Kasumi-1 (cell line): ENCODE measurements at regions not wholly inside any gene's neighbourhood (a gene's known extent, or its start where the extent isn't known, plus 50 kb on each side); places are given as distances from the start of the nearest gene placed in this dataset.
"Not testable (repeated sequence)": the region's sequence is repeated elsewhere in the genome, so short reads cannot be mapped to it uniquely, and the experiment has no call there.

ENCODE experiments used
- DNase-seq, 2 experiments: peaks; one replicate each; lab custom pipeline; 2025; lab: John Stamatoyannopoulos, UW

DNA sequence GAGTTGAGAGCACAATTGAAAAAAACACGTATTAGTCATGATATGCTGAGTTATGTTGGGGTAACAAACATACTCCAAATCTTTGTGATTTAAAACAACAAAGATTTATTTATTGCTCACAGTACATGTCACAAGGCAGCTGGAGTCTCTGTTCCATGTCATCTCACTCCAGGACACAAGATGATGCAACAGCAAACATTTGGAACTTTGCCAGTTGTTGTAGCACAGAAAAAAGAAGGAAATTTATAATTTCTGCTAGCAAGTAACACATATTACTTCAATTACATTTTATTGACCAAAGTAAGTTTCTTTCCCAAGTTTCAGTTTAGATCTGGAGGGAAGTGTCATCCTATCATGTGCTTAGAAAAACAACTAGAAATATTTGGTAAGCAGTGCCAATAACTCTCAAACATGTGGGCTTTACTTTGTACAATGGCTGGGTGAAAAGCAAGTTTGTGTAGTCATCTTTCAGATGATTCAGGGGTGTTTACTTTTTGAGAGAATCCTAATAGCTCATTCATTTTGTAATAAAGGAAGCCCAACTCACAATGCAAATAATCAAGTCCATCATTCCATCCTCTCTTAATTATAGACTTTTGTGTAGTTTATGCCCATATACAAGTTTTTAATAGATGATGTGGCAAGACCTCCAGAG lies 452.3 kb downstream of the ZIC3 start:
- no peak for DNase-seq

DNA sequence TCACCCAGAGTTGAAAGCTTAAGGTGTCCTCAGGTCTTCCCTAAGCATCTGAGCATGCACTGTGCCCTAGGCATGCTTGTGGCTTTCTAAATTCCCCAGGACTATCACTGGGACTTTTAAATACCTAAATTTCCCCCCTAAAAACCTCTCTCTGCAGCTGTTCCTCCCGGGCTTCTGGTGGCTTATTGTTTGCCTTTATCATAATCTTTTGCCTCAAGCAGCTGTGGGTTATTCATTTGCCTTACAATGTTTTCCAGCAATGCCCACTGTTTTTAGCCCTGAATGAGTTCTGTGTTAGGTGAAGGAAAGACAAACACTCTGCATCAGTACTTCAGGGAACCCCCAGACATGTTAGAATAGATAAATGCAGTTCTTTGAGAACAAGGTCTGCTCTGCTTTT lies 455.0 kb downstream of the ZIC3 start:
- DNase-seq: no peak

DNA sequence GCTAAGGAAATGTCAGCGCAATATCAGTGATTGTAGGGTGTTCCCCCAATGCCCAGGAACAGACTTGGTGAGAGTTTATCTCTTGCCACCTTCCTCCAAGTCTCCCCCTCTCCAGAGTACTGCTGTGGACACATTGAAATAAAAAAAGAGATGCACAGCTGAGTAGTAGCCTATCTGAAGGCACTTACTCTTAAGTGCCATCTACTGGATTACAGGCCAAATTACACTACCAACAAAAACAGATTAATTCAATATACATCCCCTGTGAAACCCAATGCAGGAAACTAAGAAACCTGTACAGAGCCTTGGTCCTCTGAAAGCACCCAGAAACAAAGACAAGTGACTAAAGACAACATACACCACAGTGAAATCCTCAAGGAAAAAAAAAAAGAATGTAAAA lies 460.3 kb downstream of the ZIC3 start:
- peak; percentile 45 to 49 for DNase-seq

DNA sequence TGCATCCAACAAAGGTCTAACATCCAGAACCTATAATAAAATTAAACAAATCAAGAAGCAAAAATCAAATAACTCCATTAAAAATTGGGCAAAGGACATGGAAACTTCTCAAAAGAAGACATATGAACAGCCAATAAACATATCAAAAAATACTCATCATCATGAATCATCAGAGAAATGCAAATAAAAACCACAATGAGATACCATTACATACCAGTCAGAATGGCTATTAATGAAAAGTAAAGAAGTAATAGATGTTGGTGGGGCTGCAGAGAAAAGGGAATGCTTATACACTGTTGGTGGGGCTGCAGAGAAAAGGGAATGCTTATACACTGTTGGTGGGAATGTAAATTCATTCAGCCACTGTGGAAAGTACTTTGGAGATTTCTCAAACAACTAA lies 465.8 kb downstream of the ZIC3 start:
- DNase-seq: no peak

DNA sequence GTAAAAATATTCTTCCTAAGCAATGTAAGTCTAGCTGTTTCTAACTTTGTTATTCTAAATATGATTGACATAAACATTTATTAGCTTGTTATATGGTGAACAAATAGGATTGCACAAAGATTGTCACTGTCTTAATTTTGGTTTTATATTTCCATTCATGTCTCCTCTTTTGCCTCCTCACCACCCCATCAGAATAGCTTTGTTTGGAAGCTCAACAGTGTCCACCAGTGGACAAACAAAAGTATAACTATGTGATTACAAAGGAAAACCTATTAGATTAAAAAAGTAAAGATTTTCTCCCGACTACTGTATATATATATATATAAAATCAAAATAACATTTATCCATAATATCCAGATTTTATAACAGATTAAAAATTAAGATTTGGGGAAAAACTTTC lies 468.2 kb downstream of the ZIC3 start:
- peak; percentile 13 to 20 for DNase-seq

DNA sequence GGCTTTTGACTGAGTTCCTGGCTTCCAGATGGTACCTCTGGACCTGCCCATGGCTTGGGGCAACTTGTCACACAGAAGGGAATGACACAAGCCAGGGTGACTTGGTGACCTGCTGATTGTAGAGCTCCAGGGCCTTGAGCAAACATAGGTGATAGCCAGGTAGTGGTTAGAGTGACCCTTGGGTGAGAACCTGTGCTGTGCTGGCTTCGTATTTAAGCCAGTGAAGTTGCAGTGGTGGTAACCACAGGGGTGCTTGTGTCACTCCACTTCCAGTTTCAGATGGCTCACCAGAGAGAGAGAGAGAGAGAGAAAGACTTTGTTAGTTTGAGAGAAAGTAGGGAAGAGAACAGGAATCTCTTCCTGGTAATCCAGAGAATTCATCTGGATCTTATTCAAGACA lies 471.6 kb downstream of the ZIC3 start:
- DNase-seq: no peak

DNA sequence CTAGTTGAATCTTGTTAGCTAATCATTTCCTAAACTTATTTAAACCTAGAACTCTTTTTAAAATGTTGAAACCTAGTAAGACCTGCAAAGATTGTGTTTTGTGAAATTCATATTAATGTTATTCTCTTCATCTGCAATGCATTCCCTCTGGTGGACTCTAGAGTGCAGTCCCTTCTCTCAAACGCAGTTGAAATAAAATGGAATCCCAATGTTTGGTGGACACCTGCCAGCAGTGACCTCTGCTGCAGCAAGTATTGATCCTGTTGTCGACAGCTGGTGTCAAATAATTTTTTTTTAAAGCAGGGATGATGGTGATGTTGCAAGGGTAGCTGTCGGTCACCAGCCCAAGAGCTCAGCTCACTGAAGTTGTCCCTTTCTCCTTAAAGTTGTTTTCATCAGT lies 492.0 kb downstream of the ZIC3 start:
- DNase-seq: no peak

DNA sequence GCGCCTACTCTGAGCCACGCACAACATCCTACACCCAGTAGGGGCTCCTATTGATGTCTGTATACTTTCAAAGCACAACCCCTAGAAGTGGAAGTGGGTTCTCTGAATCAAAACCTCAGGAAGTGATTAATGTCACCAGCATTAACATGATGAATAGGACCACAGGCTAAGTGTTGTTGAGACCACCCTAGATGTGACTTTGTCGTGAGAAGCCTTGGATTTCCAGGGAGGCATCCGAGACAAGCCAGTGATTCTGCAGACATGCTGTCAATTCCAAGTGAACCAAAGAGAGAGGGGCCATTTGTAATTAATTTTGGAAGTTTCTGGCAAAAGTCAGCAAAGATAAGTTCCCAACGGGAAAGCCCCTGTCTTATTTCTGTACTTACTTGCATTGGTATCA lies 493.0 kb downstream of the ZIC3 start:
- DNase-seq: no peak

DNA sequence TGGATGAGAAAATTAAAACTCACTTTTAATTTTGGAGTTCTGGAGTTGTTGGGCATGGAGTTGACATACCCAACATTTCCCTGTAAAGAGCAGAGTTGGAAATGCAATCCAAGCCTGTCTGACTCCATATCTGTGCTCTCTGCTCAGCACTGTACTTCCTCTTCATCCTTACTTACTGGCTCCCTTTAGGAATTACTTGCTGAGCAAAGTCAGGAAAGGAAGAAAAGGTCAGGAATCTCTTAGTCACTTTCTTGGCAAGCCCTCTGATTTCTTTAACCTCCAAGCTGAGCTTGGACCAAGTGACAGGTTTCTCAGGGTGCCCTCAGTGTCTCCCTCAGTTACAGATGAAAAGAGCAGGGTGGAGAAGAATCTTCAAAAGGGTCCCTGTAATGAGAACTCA lies 501.5 kb downstream of the ZIC3 start:
- no peak for DNase-seq

DNA sequence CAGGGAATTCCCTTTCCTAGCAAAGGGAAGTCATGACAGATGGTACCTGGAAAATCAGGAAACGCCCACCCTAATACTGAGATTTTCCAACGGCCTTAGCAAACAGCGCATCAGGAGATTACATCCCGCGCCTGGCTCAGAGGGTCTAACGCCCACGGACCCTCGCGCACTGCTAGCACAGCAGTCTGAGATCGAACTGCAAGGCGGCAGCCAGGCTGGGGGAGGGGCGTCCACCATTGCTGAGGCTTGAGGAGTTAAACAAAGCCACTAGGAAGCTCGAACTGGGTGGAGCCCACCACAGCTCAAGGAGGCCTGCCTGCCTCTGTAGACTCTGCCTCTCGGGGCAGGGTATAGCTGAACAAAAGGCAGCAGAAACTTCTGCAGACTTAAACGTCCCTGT lies 507.7 kb downstream of the ZIC3 start:
- no peak for DNase-seq

DNA sequence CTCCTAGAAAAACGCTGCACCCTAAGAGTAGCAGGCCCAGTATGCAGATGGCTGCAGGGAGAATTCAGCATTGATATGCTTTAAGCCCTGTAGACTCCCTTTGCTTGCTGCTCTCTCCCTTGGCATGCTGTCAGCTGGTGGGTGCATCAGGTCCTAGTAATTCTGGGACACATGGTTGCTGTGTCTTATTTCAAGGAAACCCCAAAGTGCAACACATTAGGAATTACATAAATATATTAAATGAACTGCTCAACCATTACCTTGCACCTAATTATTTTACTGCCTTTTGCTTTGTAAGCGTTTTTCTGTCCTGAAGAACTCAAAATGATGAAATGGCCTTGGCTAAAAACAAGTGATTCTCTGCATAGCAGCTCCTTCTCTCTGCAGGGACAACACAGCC lies 516.3 kb downstream of the ZIC3 start:
- no peak for DNase-seq

DNA sequence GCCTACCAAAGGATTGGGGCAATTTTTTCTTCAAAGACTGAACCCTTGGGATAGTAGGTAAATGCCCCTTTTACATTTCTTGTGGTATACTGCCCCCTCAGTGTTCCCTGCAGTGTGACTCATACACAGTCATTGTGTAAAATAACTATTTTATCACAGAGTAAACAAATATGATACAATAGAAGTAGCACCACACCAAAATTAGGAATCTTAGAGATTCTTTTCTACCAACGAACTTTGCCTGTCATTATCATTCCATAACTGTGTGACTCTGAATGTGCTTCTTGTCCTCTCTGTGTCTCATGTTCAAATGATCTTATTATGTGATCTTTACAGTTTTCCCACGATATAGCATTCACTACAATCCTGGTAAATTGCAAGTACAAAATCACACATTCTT lies 517.0 kb downstream of the ZIC3 start:
- DNase-seq: no peak

DNA sequence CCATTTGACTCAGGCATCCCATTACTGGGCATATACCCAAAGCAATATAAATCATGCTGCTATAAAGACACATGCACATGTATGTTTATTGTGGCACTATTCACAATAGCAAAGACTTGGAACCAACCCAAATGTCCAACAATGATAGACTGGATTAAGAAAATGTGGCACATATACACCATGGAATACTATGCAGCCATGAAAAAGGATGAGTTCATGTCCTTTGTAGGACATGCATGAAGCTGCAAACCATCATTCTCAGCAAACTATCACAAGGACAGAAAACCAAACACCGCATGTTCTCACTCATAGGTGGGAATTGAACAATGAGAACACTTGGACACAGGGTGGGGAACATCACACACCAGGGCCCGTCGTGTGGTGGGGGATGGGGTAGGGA lies 545.0 kb downstream of the ZIC3 start:
- not testable (repeated sequence) for DNase-seq

DNA sequence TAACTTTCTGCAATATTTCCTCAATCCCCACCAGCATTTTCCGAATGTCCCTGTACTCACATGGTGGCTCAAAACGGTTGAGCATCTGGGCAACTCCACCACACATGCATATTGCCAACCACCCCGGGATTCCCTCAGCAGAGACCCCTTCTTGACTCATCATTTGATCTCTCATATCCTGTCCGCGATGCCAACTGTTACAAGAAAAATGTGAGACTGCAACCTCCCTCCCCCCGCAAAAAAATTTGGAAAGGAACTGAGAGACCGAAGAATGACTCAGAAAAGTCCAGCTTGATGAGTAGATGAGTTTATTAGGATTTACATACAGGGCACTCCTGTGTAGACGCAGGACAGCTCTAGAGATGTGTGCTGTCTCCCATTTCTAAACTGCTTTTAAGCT lies 561.4 kb downstream of the ZIC3 start:
- no peak for DNase-seq

DNA sequence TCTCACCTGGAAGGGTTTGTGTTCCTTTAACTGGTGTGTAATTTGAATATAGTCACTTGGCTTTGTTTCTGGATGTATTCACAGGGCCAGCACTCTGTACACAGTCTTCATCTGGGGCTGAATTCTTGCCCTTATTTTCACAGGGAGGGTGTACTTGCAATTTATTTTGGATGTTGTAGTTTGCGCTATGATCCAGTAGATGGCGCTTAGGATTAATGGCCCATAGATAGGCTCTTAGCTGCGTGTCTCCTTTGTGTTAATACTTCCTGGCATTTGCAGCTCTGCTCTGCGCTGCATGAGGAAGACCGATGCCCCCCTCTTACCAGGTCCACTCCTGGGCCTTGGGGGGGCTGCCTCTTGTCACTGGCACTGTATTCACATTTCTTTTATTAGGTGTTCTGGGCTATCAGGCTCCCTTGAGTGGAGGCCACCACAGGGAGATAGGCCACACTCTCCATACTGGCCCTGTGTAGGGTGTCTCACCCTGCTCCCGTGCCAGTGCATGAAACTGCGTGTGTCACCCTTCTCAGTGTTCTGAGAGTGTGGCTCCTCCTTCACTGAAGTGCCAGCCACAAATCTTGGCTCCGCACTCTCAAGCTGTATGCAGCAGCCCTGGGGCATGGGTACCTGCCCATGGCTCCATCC lies 562.2 kb downstream of the ZIC3 start:
- peak; percentile 52 to 58 for DNase-seq

DNA sequence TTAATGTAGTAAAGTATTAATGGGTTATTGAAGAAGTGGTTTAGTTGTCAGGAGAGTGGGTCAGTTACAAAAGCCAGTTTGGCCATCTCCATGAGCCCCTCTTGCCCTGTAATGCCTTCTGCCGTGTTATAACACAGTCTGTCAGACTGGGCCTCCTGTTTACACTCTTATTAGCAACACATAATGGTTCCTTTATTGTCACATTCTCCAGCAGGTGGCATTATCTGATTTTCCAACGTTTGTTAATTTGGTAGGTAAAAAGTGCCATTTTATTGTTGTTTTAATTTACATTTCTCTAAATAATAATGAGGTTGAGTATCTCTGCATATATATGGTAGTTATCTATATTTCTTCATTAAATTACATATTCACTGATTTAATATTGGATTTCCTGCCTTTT lies 560.8 kb downstream of the FGF13 start:
- no peak for DNase-seq

DNA sequence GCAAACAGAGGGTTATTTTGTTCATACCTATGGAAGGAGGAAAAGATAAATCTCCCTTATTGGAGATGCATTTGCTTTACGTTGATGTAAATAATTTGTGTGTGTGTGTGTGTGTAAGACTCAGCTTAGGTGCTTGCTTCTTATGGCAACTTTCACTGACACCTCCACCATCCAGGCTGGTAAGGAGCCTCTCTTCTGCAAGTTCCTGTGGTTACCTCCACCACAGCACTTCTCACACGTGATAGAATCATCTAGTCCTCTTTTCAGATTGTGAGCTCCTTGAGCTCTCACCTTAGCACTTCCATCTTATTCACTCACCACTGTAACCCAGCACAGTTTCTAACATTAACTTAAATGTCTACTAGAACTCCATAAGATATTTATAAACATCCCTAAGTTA lies 553.7 kb downstream of the FGF13 start:
- DNase-seq: no peak

DNA sequence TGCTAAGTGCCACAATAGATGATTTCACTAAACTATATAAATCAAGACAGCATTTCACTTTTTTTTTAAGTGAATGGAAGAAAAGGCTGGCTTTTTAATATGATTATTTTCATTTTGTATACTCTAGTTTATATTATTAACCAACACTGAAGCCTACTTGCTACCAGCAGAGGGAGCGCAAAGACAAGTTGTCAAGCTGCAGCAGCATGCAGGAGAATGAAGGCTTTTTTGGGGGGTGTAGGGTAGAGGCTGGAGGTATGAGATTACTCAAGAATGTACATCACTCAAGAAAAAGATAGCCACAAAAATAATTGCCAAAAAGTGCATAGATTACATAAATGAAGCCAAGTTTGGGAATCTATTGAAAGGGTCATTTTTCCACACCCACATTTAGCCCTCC lies 519.5 kb downstream of the FGF13 start:
- DNase-seq: peak; percentile 13 to 33

DNA sequence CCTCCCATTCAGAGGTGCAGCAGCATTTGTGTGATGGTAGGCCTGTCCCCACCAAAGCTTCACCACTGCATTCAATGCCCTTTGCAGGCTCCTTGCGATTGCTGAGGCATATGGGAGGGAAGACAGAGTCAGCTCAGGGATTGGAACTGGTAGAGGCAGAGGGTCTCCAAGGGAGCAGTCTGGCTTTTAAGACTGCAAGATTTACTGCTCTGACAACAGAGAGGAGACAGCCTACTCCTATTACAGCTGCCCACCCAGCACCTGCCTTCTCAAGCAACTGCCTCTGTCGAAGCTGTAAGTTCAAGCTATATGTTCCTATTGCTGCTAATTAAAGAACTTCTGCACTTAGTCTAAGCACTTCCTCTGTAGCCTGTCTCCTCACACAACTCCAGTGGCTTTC lies 481.8 kb downstream of the FGF13 start:
- no peak for DNase-seq

DNA sequence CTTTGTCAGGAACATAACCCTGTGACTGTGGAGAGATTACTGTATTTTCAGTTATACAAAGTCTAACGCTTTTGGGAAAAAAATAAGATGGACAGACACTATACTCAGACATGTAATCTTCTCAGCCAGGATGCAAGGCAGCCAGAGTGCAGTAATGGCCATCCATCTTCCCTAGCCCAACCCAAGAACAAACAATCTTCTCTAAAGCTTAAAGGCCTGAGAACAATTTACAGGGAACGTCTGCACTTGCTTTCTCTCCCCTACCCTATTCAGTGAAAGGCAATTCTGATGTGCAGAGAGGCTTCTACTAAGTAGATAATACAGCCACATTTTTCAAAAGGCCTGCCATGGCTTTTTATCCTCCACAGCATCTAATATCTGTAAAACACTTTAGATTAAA lies 471.3 kb downstream of the FGF13 start:
- DNase-seq: no peak

DNA sequence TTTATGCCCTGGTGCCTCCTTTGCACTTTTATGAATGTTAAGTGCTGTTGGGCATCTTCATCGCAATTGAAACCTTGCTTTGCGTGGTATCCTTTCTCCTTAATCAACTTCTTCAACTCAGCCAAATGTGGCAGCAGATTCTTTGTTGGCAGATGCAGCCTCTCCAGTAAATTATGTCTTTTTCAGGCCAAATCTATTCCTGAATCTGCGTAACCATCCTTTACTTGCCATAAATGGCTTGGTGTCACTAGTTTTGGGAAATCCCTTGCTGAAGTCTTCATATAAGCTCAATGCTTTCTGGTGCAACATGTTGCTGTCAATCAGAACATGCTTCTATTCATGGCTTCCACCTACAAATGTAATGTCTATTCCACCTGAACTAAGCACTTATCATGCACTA lies 457.5 kb downstream of the FGF13 start:
- DNase-seq: no peak

DNA sequence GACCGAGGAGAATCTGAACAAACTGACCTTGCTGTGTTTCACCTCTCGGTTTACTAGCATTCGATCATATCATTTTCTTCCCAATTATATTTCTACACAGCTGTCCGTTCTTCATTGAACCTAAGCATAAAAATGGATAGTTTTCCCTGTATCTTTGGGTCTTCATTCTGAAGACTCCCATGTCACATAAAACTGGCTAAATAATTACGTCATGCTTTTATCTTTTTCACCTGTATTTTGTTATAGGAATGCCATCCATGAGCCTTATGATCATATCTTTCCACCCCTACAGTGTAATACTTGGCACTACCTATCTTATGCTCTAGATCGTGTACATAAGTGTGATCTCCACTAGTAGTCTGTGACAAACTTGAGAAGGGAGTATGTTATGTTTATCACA lies 456.1 kb downstream of the FGF13 start:
- DNase-seq: no peak

DNA sequence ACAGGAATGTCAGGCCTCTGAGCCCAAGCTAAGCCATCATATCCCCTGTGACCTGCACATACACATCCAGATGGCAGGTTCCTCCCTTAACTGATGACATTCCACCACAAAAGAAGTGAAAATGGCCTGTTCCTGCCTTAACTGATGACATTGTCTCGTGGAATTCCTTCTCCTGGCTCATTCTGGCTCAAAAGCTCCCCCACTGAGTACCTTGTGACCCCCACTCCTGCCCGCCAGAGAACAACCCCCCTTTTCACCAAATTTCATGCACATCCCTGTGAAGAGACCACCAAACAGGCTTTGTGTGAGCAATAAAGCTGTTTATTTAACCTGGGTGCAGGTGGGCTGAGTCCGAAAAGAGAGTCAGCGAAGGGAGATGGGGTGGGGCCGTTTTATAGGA lies 447.4 kb downstream of the FGF13 start:
- DNase-seq: not testable (repeated sequence)

DNA sequence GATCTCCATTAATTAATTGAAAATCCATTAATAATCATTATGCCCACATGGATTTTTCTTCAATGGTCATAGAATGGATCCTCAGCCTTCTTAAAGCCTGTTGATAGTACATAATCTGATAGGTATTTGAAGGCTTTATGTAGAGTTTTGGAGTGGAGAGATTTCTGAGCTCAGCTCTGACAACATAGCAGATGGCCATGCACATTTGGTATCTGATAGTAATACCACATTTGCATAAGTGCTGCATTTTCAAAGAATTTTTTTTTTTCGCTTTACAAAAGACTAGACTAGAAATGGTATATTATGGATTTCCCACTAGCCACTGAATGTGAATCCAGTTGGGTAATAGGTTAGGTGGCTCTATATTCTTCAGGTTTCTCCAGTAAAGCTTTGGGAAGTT lies 440.6 kb downstream of the FGF13 start:
- DNase-seq: no peak
